SU-DHL-6 (cell line): ENCODE measurements at regions not wholly inside any gene's neighbourhood (a gene's known extent, or its start where the extent isn't known, plus 50 kb on each side); places are given as distances from the start of the nearest gene placed in this dataset.

ENCODE experiments used
- H2AFZ ChIP-seq: fragments of 200-600 bp; sonication (generic); 2 replicates; pipeline ENCODE4 v1.6.1; 2014; ENCODE audit warnings: low read depth, mild to moderate bottlenecking, moderate library complexity, mixed read lengths, antibody characterized with exemption, low read length; ENCODE audit not compliant: severe bottlenecking
- H3F3A ChIP-seq: fragments of 200-600 bp; shearing (Covaris generic); 2 replicates; pipeline ENCODE4 v1.6.0; 2016; ENCODE audit warnings: antibody characterized with exemption, mild to moderate bottlenecking; ENCODE audit not compliant: insufficient read depth
- H3K27ac ChIP-seq: fragments of 200-600 bp; sonication (generic); 2 replicates; pipeline ENCODE4 v1.5.1; 2016; ENCODE audit warnings: low read depth, mild to moderate bottlenecking, low read length, moderate library complexity, mixed read lengths
- H3K27me3 ChIP-seq: fragments of 200-600 bp; sonication (generic), shearing (Covaris generic); 2 replicates; pipeline ENCODE4 v1.6.0; 2014; ENCODE audit warnings: mild to moderate bottlenecking, low read length
- H3K36me3 ChIP-seq: fragments of 200-600 bp; sonication (generic); 2 replicates; pipeline ENCODE4 v1.6.1; 2014; ENCODE audit warnings: mild to moderate bottlenecking, low read length, mixed read lengths
- H3K4me2 ChIP-seq: fragments of 300-600, 200-600 bp; shearing (Covaris generic), sonication (generic); 2 replicates; pipeline ENCODE4 v1.6.0; 2014; ENCODE audit warnings: low read length, low read depth, mild to moderate bottlenecking; ENCODE audit not compliant: poor library complexity, severe bottlenecking
- H3K4me3 ChIP-seq: fragments of 200-600 bp; sonication (generic); 2 replicates; pipeline ENCODE4 v1.5.1; 2014; ENCODE audit warnings: antibody characterized with exemption, low read length, mild to moderate bottlenecking, mixed read lengths; ENCODE audit not compliant: insufficient read depth, poor library complexity, severe bottlenecking
- H3K79me2 ChIP-seq: fragments of 200-600 bp; sonication (generic); 2 replicates; pipeline ENCODE4 v1.6.1; 2014; ENCODE audit warnings: mild to moderate bottlenecking, low read length, moderate library complexity; ENCODE audit not compliant: insufficient read depth
- H3K9ac ChIP-seq: fragments of 200-600 bp; sonication (generic); 2 replicates; pipeline ENCODE4 v1.7.0; 2014; ENCODE audit warnings: mild to moderate bottlenecking, low read length
- H3K9me2 ChIP-seq: fragments of 200-600 bp; sonication (generic); replicated peaks from 2 replicates; pipeline ENCODE4 v1.6.1; 2014; ENCODE audit warnings: low read length; ENCODE audit not compliant: insufficient read depth
- H3K9me3 ChIP-seq: fragments of 200-600 bp; sonication (generic); 2 replicates; pipeline ENCODE4 v1.6.1; 2014; ENCODE audit warnings: low read length, mixed read lengths; ENCODE audit not compliant: insufficient read depth
- H4K20me1 ChIP-seq: fragments of 200-600 bp; sonication (generic); 2 replicates; pipeline ENCODE4 v1.6.1; 2014; ENCODE audit warnings: low read depth, mild to moderate bottlenecking, antibody characterized with exemption, low read length, moderate library complexity, mixed read lengths
- EZH2phosphoT487 ChIP-seq: fragments of 200-600 bp; sonication (generic), shearing (Covaris generic); conservative IDR thresholded peaks from 2 replicates; pipeline ENCODE4 v1.6.1; 2018; ENCODE audit warnings: mild to moderate bottlenecking, antibody characterized with exemption, low read length, moderate library complexity, mixed read lengths
- TF ChIP-seq, protein P1 (sequence below): fragments of 200-600 bp; sonication (generic); IDR thresholded peaks from one replicate; pipeline ENCODE4 v1.5.1; 2017; ENCODE audit warnings: antibody characterized with exemption, mild to moderate bottlenecking, low read length, moderate library complexity; ENCODE audit not compliant: insufficient read depth, poor library complexity, severe bottlenecking

GRCh38 chr3:143182866-143183664 is 63.5 kb downstream of the CHST2 start:
- H3K9ac ChIP-seq = no peak overlapping the region
- no peak overlapping the region for H3K4me2 ChIP-seq
- H3K9me3 ChIP-seq = no peaks in the 10 kb centered on the region
- no peaks in the 10 kb centered on the region for H3F3A ChIP-seq
- H3K36me3 ChIP-seq = no peaks in the 10 kb centered on the region
- H2AFZ ChIP-seq = no peak overlapping the region
- no peak overlapping the region for H3K4me3 ChIP-seq
- no peaks in the 10 kb centered on the region for H3K79me2 ChIP-seq
- H3K27ac ChIP-seq = no peak overlapping the region
- no peaks in the 10 kb centered on the region for H4K20me1 ChIP-seq
- no peak for TF ChIP-seq EZH2phosphoT487
- TF ChIP-seq, protein P1, sequence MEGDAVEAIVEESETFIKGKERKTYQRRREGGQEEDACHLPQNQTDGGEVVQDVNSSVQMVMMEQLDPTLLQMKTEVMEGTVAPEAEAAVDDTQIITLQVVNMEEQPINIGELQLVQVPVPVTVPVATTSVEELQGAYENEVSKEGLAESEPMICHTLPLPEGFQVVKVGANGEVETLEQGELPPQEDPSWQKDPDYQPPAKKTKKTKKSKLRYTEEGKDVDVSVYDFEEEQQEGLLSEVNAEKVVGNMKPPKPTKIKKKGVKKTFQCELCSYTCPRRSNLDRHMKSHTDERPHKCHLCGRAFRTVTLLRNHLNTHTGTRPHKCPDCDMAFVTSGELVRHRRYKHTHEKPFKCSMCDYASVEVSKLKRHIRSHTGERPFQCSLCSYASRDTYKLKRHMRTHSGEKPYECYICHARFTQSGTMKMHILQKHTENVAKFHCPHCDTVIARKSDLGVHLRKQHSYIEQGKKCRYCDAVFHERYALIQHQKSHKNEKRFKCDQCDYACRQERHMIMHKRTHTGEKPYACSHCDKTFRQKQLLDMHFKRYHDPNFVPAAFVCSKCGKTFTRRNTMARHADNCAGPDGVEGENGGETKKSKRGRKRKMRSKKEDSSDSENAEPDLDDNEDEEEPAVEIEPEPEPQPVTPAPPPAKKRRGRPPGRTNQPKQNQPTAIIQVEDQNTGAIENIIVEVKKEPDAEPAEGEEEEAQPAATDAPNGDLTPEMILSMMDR = no peak
- no peaks in the 10 kb centered on the region for H3K27me3 ChIP-seq
- no peaks in the 10 kb centered on the region for H3K9me2 ChIP-seq

DNA sequence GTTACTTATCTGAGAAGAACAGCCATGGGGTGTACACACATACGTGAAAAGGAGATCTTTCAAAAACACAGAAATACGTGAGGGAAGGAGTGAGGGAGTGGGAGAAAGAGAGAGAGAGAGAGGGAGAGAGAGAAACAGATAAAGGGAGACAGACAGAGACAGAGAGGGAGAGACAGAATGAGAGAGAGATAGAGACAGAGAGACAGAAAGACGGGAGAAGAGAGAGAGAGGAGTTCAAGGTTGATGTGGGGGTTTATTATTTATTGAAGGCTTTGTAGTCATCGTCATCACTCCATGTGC is 64.0 kb downstream of the CHST2 start:
- no peaks in the 10 kb centered on the region for H3K27me3 ChIP-seq
- H2AFZ ChIP-seq = no peak overlapping the region
- H3K4me3 ChIP-seq = no peak overlapping the region

GRCh38 chr3:143184099-143184498 is 64.5 kb downstream of the CHST2 start:
- Histone ChIP-seq H3F3A (no peaks in the 10 kb centered on the region), H3K36me3 (no peaks in the 10 kb centered on the region), H3K4me2 (no peak overlapping the region), H3K79me2 (no peaks in the 10 kb centered on the region), H3K9me2 (no peaks in the 10 kb centered on the region), H3K9ac (no peak overlapping the region), H3K27me3 (no peaks in the 10 kb centered on the region), H3K9me3 (no peaks in the 10 kb centered on the region), H2AFZ (no peak overlapping the region), H4K20me1 (no peaks in the 10 kb centered on the region), H3K27ac (no peak overlapping the region), H3K4me3 (no peak overlapping the region)
- TF ChIP-seq, protein P1 = no peak
- TF ChIP-seq EZH2phosphoT487 = no peak

More for the DNA sequence above, 64.0 kb downstream of the CHST2 start:
- no peaks in the 10 kb centered on the region for H3K79me2 ChIP-seq
- H3F3A ChIP-seq = no peaks in the 10 kb centered on the region
- no peaks in the 10 kb centered on the region for H3K9me2 ChIP-seq
- no peaks in the 10 kb centered on the region for H3K9me3 ChIP-seq
- no peak overlapping the region for H3K27ac ChIP-seq
- no peak for TF ChIP-seq EZH2phosphoT487
- TF ChIP-seq, protein P1 = no peak
- no peaks in the 10 kb centered on the region for H4K20me1 ChIP-seq
- H3K4me2 ChIP-seq = no peak overlapping the region
- no peak overlapping the region for H3K9ac ChIP-seq
- H3K36me3 ChIP-seq = no peaks in the 10 kb centered on the region
